ENCODE measurements at regions not wholly inside any gene's neighbourhood (a gene's known extent, or its start where the extent isn't known, plus 50 kb on each side); places are given as distances from the start of the nearest gene placed in this dataset.

GRCh38 chr12:28066879-28067278 is 94.3 kb upstream of the PTHLH start:
- intact Hi-C loops (cut with micrococcal nuclease) = no loop called here
- ChIA-PET CTCF (no interaction called here), POLR2A (no interaction called here), RAD21 (ENCODE audit: low non-redundant PET in 1 of 2, low total read pairs in 2 of 2, uncharacterized antibody in 2 of 2, unreplicated experiment in 2 of 2) (no interaction called here)
- ATAC-seq = no peak
- H3K4me3 ChIP-seq (replicated peaks in 1 of 2; ENCODE audit: low read depth in 1 of 2, low read length in 2 of 2) = no peak overlapping the region
- H3K9me2 ChIP-seq (ENCODE audit: insufficient read depth) = no peaks in the 10 kb centered on the region
- H3K36me3 ChIP-seq (ENCODE audit: control insufficient read depth in 1 of 2, insufficient read depth in 2 of 2, low read length in 2 of 2) = no peaks in the 10 kb centered on the region
- no TSS peak for BruUV-seq (replicated peaks)
- TF ChIP-seq ZNF274 (IDR thresholded peaks at IDR 0.05; ENCODE audit: low read depth, low read length) (no peak), CBX3 (IDR thresholded peaks at IDR 0.05; ENCODE audit: low read depth) (no peak), RAD21 (IDR thresholded peaks at IDR 0.05; ENCODE audit: low read depth) (no peak), SIN3A (IDR thresholded peaks at IDR 0.05; ENCODE audit: low read depth) (no peak), ZFX (IDR thresholded peaks at IDR 0.05) (no peak), SRF (IDR thresholded peaks at IDR 0.05; ENCODE audit: low read depth) (no peak), SP1 (IDR thresholded peaks at IDR 0.05; ENCODE audit: low read depth) (no peak), POLR2AphosphoS5 (IDR thresholded peaks at IDR 0.05; ENCODE audit: low read depth, low read length) (no peak), REST (IDR thresholded peaks at IDR 0.05; ENCODE audit: low read depth) (no peak), EGR1 (IDR thresholded peaks at IDR 0.05; ENCODE audit: low read depth) (no peak), ZBTB33 (IDR thresholded peaks at IDR 0.05; ENCODE audit: extremely low read depth, insufficient replicate concordance, low read length) (no peak), ELF1 (IDR thresholded peaks at IDR 0.05; ENCODE audit: borderline replicate concordance, low read depth) (no peak), TCF7L2 (IDR thresholded peaks at IDR 0.05; ENCODE audit: borderline replicate concordance, extremely low read depth, insufficient read depth, insufficient read length) (no peak), FOSL1 (IDR thresholded peaks at IDR 0.05; ENCODE audit: low read depth) (no peak), MAX (IDR thresholded peaks at IDR 0.05) (no peak), JUND (IDR thresholded peaks at IDR 0.05) (no peak), ATF3 (IDR thresholded peaks at IDR 0.05) (no peak)
- no peaks in the 10 kb centered on the region for H3K4me1 ChIP-seq (ENCODE audit: control insufficient read depth in 1 of 2, insufficient read depth in 2 of 2, low read length in 2 of 2)
- no peak overlapping the region for H2AFZ ChIP-seq (ENCODE audit: low read depth, low read length, poor library complexity, severe bottlenecking)
- H3K9me3 ChIP-seq (ENCODE audit: control insufficient read depth in 1 of 2, insufficient read depth in 1 of 2, low read depth in 1 of 2, low read length in 2 of 2) = no peaks in the 10 kb centered on the region
- H3K27ac ChIP-seq (ENCODE audit: low read depth, low read length) = no peak overlapping the region
- no peak overlapping the region for H3K9ac ChIP-seq (ENCODE audit: low read length)
- H3K27me3 ChIP-seq (ENCODE audit: insufficient read depth, low read length) = no peaks in the 10 kb centered on the region
- no peak for DNase-seq (ENCODE audit: low read depth, low spot score)
- no peak overlapping the region for H3K4me2 ChIP-seq (ENCODE audit: low read length)
- no peaks in the 10 kb centered on the region for H3K79me2 ChIP-seq (ENCODE audit: insufficient read depth, low read length)
- no peaks in the 10 kb centered on the region for H4K20me1 ChIP-seq (ENCODE audit: insufficient read depth)

Measured in HCT116 (cell line).